Peyer's patch (tissue), 4 donors: ENCODE measurements at regions not wholly inside any gene's neighbourhood (a gene's known extent, or its start where the extent isn't known, plus 50 kb on each side); places are given as distances from the start of the nearest gene placed in this dataset.

Experiments
- POLR2A ChIP-seq, 2 donors: fragments of 450-650 bp; IDR thresholded peaks; one replicate each; pipeline ENCODE4 v1.5.1; 2017; ENCODE audit warnings: antibody characterized with exemption in 2 of 2, mild to moderate bottlenecking in 2 of 2, moderate library complexity in 2 of 2
- TF ChIP-seq, protein P1 (sequence below), 6 experiments: fragments of 450-650 bp in 4 of 6; fragments of 200-600 bp in 2 of 6; sonication (generic) in 1 of 6; IDR thresholded peaks; one replicate each; pipeline ENCODE4 v1.5.1; 2017 to 2019; ENCODE audit warnings: antibody characterized with exemption in 6 of 6, mild to moderate bottlenecking in 3 of 6, moderate library complexity in 1 of 6

DNA sequence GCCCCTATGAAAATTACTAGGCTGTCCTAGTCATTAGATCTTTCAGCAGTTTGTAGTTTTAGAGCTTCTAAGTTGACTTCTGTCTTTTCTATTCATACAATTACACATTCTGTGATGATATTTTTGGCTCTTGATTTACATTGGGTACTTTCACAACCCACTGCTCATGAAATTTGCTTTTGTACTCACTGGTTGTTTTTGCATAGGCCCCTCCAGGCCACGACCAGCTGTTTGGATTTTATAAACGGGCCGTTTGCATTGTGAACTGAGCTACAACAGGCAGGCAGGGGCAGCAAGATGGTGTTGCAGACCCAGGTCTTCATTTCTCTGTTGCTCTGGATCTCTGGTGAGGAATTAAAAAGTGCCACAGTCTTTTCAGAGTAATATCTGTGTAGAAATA is 193.8 kb downstream of the RPIA start:
- TF ChIP-seq, protein P1, sequence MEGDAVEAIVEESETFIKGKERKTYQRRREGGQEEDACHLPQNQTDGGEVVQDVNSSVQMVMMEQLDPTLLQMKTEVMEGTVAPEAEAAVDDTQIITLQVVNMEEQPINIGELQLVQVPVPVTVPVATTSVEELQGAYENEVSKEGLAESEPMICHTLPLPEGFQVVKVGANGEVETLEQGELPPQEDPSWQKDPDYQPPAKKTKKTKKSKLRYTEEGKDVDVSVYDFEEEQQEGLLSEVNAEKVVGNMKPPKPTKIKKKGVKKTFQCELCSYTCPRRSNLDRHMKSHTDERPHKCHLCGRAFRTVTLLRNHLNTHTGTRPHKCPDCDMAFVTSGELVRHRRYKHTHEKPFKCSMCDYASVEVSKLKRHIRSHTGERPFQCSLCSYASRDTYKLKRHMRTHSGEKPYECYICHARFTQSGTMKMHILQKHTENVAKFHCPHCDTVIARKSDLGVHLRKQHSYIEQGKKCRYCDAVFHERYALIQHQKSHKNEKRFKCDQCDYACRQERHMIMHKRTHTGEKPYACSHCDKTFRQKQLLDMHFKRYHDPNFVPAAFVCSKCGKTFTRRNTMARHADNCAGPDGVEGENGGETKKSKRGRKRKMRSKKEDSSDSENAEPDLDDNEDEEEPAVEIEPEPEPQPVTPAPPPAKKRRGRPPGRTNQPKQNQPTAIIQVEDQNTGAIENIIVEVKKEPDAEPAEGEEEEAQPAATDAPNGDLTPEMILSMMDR (IDR thresholded peaks at IDR 0.05): no peak
- no peak for TF ChIP-seq POLR2A (IDR thresholded peaks at IDR 0.05)
